ENCODE measurements at regions not wholly inside any gene's neighbourhood (a gene's known extent, or its start where the extent isn't known, plus 50 kb on each side); places are given as distances from the start of the nearest gene placed in this dataset.

DNA sequence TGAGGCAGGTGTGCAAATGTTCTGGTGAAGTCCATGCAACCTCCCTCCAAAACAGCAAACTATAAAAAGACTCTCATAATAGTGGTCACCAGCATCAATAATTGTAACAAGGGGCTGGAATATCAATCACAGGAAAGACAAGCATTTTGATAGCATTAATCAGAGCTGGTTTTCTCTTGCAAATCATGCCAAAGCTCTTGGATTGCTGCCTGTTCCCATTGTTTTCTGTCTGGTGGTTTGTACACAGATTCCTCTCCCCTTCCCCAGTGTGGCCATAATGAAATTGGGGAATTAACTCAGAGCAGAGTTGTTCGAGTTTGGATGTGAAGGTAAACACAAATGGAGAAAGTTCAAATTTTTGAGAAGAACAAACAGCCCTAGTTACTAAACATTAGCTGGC lies 134.2 kb downstream of the CDCA7 start:
- H3K4me1 ChIP-seq, result no peaks in the 10 kb centered on the region
- no peaks in the 10 kb centered on the region for H3K27me3 Mint-ChIP-seq (ENCODE audit: insufficient read depth, low read depth)
- no peaks in the 10 kb centered on the region for H3K4me1 Mint-ChIP-seq
- H4K20me1 ChIP-seq (ENCODE audit: low read depth), result no peaks in the 10 kb centered on the region
- H3K27ac Mint-ChIP-seq, result no peak overlapping the region
- H2AFZ ChIP-seq (replicated peaks), result no peak overlapping the region
- H3K4me3 ChIP-seq, result no peak overlapping the region
- H3F3A ChIP-seq (ENCODE audit: low read depth), result no peaks in the 10 kb centered on the region
- TF ChIP-seq EZH2 (IDR thresholded peaks at IDR 0.05) (no peak), EZH2phosphoT487 (IDR thresholded peaks at IDR 0.05) (no peak)
- TF ChIP-seq, protein P1, sequence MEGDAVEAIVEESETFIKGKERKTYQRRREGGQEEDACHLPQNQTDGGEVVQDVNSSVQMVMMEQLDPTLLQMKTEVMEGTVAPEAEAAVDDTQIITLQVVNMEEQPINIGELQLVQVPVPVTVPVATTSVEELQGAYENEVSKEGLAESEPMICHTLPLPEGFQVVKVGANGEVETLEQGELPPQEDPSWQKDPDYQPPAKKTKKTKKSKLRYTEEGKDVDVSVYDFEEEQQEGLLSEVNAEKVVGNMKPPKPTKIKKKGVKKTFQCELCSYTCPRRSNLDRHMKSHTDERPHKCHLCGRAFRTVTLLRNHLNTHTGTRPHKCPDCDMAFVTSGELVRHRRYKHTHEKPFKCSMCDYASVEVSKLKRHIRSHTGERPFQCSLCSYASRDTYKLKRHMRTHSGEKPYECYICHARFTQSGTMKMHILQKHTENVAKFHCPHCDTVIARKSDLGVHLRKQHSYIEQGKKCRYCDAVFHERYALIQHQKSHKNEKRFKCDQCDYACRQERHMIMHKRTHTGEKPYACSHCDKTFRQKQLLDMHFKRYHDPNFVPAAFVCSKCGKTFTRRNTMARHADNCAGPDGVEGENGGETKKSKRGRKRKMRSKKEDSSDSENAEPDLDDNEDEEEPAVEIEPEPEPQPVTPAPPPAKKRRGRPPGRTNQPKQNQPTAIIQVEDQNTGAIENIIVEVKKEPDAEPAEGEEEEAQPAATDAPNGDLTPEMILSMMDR (IDR thresholded peaks at IDR 0.05), result no peak
- no peak overlapping the region for H3K27ac ChIP-seq
- DNase-seq (ENCODE audit: low spot score), result no peak
- no peak overlapping the region for H3K4me2 ChIP-seq
- no peak overlapping the region for H3K9ac ChIP-seq
- H3K9me3 Mint-ChIP-seq, result peaks cover 3% of the 10 kb centered on the region
- H3K27me3 ChIP-seq, result no peaks in the 10 kb centered on the region
- no peaks in the 10 kb centered on the region for H3K36me3 Mint-ChIP-seq
- H3K79me2 ChIP-seq (ENCODE audit: low read depth), result no peaks in the 10 kb centered on the region
- no peak overlapping the region for H3K4me3 Mint-ChIP-seq
- no peaks in the 10 kb centered on the region for H3K36me3 ChIP-seq
- H3K9me3 ChIP-seq (ENCODE audit: low read depth), result no peaks in the 10 kb centered on the region

DNA sequence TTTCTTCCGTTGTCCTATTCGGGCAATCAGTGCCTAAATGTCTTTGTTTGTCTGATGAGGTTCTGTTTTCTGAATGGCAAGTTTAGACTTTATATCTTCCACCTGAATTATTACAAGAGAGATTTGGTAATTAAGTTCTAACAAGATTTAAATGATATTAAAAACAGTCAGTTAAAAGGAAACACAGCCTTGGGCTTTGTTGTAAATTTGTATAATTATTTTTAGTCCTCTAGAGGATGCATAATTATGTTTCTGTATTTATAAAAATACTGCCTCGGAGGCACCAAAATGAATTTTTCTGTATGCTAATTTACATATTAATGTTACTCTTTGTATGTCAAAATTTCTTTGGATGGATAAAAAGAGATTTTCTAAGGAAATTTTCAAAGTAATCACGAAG lies 136.7 kb downstream of the CDCA7 start:
- Histone ChIP-seq H3K79me2 (ENCODE audit: low read depth) (no peaks in the 10 kb centered on the region), H4K20me1 (ENCODE audit: low read depth) (no peaks in the 10 kb centered on the region), H3K27me3 (no peaks in the 10 kb centered on the region), H3K4me3 (no peak overlapping the region), H3F3A (ENCODE audit: low read depth) (no peaks in the 10 kb centered on the region), H3K9me3 (ENCODE audit: low read depth) (no peaks in the 10 kb centered on the region), H3K4me1 (no peaks in the 10 kb centered on the region), H3K27ac (no peak overlapping the region), H3K9ac (no peak overlapping the region), H3K36me3 (no peaks in the 10 kb centered on the region), H2AFZ (replicated peaks) (no peak overlapping the region), H3K4me2 (no peak overlapping the region)
- TF ChIP-seq, protein P1 (IDR thresholded peaks at IDR 0.05), result no peak
- TF ChIP-seq EZH2phosphoT487 (IDR thresholded peaks at IDR 0.05) (no peak), EZH2 (IDR thresholded peaks at IDR 0.05) (no peak)
- Mint-ChIP-seq H3K36me3 (no peaks in the 10 kb centered on the region), H3K4me3 (no peak overlapping the region), H3K27me3 (ENCODE audit: insufficient read depth, low read depth) (no peaks in the 10 kb centered on the region), H3K4me1 (no peaks in the 10 kb centered on the region), H3K9me3 (peaks cover 3% of the 10 kb centered on the region), H3K27ac (no peak overlapping the region)
- DNase-seq (ENCODE audit: low spot score), result no peak

DNA sequence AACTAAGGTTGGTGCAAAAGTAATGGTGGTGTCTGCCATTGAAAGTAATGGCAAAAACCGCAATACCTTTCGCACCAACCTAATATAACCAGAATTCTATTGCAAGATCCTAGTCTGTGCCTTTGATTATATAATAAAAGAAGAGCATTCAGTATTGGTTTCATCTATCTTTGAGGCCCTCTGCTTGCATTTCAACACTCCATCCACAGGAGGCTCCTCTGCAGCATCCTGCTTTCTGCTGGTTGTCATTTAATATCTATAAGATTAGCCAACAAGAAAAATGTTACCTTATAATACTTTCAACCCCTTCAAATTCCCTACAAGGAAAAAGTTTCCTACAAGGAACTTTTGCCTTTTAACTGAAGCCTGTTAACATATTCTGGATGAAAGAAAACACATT lies 139.2 kb downstream of the CDCA7 start:
- Histone ChIP-seq H3K9ac (no peak overlapping the region), H3K79me2 (ENCODE audit: low read depth) (no peaks in the 10 kb centered on the region), H3K27ac (no peak overlapping the region), H4K20me1 (ENCODE audit: low read depth) (no peaks in the 10 kb centered on the region), H3K36me3 (no peaks in the 10 kb centered on the region), H3K4me1 (no peaks in the 10 kb centered on the region), H2AFZ (replicated peaks) (no peak overlapping the region), H3K9me3 (ENCODE audit: low read depth) (no peaks in the 10 kb centered on the region), H3K4me3 (no peak overlapping the region), H3F3A (ENCODE audit: low read depth) (no peaks in the 10 kb centered on the region), H3K4me2 (no peak overlapping the region), H3K27me3 (no peaks in the 10 kb centered on the region)
- Mint-ChIP-seq H3K9me3 (peaks cover 3% of the 10 kb centered on the region), H3K4me3 (no peak overlapping the region), H3K36me3 (no peaks in the 10 kb centered on the region), H3K4me1 (no peaks in the 10 kb centered on the region), H3K27ac (no peak overlapping the region), H3K27me3 (ENCODE audit: insufficient read depth, low read depth) (peaks cover 3% of the 10 kb centered on the region)
- DNase-seq (ENCODE audit: low spot score), result no peak
- TF ChIP-seq, protein P1 (IDR thresholded peaks at IDR 0.05), result no peak
- TF ChIP-seq EZH2 (IDR thresholded peaks at IDR 0.05), result no peak
- no peak for TF ChIP-seq EZH2phosphoT487 (IDR thresholded peaks at IDR 0.05)

Measured in neural progenitor cell (in vitro differentiated cells).